ENCODE measurements at regions not wholly inside any gene's neighbourhood (a gene's known extent, or its start where the extent isn't known, plus 50 kb on each side); places are given as distances from the start of the nearest gene placed in this dataset.
"Not testable (repeated sequence)": the region's sequence is repeated elsewhere in the genome, so short reads cannot be mapped to it uniquely, and the experiment has no call there.

DNA sequence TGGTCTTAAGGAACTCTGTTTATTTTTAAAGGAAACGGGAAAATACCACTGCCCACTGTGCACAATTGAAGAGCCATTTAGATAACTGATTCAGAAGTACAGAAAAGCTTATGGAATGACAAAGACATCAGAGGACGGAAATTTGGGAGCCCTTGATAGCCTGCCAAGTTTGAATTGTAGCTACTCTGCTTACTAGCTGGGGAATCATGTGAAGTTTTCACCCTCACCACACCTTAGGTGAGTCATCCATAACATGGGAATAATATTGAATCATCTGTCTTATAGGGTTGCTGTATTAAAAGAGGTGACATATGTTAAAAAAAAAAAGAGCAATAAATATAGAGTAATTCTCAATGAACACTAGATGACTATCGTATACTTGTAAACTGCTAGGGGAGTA, 1104.2 kb downstream of the GATA3 start:
- DNase-seq (ENCODE audit: low spot score): no peak

GRCh38 chr10:9160275-9160674, 1105.8 kb downstream of the GATA3 start:
- no peak for DNase-seq (ENCODE audit: low spot score)
- no peak for TF ChIP-seq CTCF (IDR thresholded peaks at IDR 0.05; ENCODE audit: extremely low read depth, missing control alignments)

More for the DNA sequence above, 1104.2 kb downstream of the GATA3 start:
- no peak for TF ChIP-seq CTCF (IDR thresholded peaks at IDR 0.05; ENCODE audit: extremely low read depth, missing control alignments)

DNA sequence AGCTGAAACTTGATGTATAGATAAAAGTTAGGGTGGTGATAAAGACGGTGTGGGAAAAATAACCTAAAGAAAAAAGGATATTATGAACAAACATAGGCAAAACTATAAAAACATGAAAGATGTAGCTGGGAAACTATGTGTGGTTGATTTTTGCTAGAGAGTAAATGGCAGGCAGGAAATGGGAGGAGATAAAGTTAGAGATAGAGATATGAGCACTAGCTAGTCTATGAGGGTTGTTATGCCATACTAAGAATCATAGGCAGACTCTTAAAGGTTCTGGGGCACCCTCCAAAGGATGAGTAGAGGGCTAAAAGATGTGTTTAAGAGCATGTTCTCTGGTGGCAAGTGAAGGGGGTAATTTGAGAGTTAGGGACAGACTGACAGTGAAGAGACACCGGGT, 1109.2 kb downstream of the GATA3 start:
- DNase-seq (ENCODE audit: low spot score): no peak

DNA sequence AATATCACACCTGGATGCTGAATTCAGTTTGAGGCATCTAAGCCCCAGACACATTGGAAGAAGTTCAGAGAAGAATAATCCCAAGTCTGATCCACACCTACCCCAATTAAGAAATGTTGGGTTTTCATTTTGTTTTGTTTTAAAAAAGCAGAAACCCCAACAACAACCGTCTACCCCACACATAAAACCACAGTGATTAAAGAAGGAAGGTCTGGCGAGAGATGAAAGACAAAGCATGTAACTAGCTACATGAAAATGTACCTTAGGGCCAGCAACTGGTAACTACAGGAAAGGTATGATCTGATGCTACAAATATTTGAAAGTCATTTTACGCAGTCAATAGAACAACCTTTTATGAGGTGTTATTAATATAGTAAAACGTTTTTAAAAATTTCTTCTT, 1112.3 kb downstream of the GATA3 start:
- TF ChIP-seq CTCF (IDR thresholded peaks at IDR 0.05; ENCODE audit: extremely low read depth, missing control alignments): no peak
- no peak for DNase-seq (ENCODE audit: low spot score)

More for the DNA sequence above, 1109.2 kb downstream of the GATA3 start:
- no peak for TF ChIP-seq CTCF (IDR thresholded peaks at IDR 0.05; ENCODE audit: extremely low read depth, missing control alignments)

DNA sequence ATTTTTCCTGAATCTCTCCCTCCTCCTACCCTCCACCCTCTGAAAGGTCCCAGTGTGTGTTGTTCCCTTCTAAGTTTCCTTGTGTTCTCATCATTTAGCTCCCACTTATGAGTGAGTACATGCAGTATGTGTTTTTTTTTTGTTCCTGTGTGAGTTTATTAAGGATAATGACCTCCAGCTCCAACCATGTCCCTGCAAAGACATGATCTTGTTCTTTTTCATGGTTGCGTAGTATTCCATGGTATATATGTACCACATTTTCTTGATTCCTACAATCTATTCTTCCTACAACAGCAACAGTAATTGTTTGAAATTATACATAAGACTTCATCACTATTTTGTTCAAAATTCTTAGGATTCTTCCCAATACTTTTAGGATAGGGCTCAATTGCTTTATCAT, 1117.8 kb downstream of the GATA3 start:
- no peak for DNase-seq (ENCODE audit: low spot score)
- no peak for TF ChIP-seq CTCF (IDR thresholded peaks at IDR 0.05; ENCODE audit: extremely low read depth, missing control alignments)

DNA sequence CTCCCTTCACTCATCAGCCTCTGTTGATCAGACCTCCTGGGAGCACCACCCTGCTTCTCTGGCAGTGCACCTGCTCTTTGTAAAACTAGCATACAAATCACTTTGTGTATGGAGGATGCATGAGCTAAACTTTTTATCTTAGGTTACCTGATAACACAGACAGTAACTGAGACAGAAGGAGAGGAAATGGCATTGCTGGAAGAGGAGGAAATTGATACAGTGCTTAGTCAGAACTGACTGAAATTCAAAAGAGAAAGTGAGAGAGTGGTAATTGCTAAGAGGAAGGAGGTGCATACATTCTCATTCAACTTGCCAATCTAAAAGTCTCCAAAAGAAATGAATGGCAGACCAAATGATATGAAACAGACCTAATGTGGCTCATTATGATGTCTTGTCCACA, 1120.7 kb downstream of the GATA3 start:
- TF ChIP-seq CTCF (IDR thresholded peaks at IDR 0.05; ENCODE audit: extremely low read depth, missing control alignments): no peak
- DNase-seq (ENCODE audit: low spot score): no peak

- DNase-seq (ENCODE audit: low spot score): not testable (repeated sequence)
Observed at GRCh38 chr10:9183197-9183880, 1128.9 kb downstream of the GATA3 start.

Measured in GM20000 (cell line).